Ramos (cell line): ENCODE measurements at regions not wholly inside any gene's neighbourhood (a gene's known extent, or its start where the extent isn't known, plus 50 kb on each side); places are given as distances from the start of the nearest gene placed in this dataset.
"Not testable (repeated sequence)": the region's sequence is repeated elsewhere in the genome, so short reads cannot be mapped to it uniquely, and the experiment has no call there.

Experiments used
- in situ Hi-C: fragments of 300-500 bp; cut with MboI; formaldehyde crosslinking; loops from one replicate; pipeline ENCODE4 v1.14.3; 2022; ENCODE audit warnings: low sequenced_read_pairs; ENCODE audit not compliant: unreplicated experiment

- in situ Hi-C loops, result no loop called here
These were observed 82.1 kb upstream of the CYRIA start for GRCh38 chr2:16747689-16748088.

GRCh38 chr2:16747257-16747656 lies 81.6 kb upstream of the CYRIA start:
- in situ Hi-C loops, result no loop called here

DNA sequence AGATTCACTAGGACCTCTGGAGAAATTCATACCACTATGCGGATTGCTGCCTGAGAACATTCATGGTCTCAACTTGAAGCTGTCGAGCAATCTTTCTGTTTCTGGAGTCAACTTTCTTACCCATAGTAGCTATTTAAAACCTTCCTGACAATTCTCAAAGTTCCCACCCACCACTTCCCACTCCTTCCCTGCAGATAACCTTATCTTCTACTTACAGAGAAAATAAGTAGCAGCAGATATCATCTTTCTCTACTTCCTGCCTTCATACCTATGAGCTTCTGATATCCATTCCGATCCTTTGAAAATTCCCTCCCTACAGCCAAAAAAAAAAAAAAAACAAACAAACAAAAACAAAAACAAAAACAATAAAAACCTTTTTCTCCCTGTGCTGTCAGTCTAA lies 81.2 kb upstream of the CYRIA start:
- in situ Hi-C loops, result no loop called here

- in situ Hi-C loops, result no loop called here
These were observed 80.7 kb upstream of the CYRIA start for GRCh38 chr2:16746329-16746728.

GRCh38 chr2:16745466-16745865 lies 79.8 kb upstream of the CYRIA start:
- in situ Hi-C loops, result no loop called here

DNA sequence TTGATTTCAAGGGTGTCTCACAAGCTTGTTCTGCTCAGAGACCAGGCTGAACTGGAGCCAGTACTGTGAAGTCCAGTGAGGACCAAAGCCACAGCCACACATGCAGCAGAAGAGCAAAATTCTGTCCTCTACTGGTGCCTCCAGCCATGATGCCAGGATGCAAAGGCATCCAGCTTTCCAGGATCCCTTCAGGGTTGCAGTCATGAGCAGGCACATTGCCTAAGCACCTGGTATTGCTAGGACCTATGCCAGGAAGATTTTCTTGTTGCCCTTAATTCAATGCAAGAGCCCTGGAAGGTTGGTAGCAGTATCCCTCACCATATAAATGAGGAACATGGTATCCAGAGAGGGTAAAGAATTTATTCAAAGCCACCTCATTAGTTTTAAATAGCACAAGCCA lies 78.9 kb upstream of the CYRIA start:
- in situ Hi-C loops, result no loop called here

DNA sequence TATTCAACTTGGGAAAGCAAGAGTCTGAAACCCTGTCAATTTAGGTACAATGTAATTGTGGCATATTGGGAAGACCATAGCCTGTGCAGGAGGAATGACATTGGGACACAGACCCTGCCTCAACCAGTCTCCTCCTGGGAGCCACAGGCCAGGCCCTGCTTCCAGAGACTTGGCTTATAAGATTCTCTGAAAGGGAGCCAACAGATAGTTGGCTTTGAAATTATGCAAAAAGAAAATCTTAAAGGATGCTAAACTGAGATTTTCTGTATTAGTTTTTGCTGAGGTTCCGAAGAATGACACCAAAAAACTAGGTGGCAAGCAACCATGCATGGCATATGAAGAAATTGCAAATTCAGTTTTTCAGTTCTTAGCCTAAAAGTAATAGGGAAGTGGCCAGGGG lies 76.4 kb upstream of the CYRIA start:
- in situ Hi-C loops, result no loop called here

- in situ Hi-C loops, result no loop called here
These were observed 75.9 kb upstream of the CYRIA start for GRCh38 chr2:16741498-16741897.

- in situ Hi-C loops, result no loop called here
These were observed 74.3 kb upstream of the CYRIA start for GRCh38 chr2:16739778-16740581.

- in situ Hi-C loops, result no loop called here
These were observed 73.0 kb upstream of the CYRIA start for GRCh38 chr2:16738361-16739225.

DNA sequence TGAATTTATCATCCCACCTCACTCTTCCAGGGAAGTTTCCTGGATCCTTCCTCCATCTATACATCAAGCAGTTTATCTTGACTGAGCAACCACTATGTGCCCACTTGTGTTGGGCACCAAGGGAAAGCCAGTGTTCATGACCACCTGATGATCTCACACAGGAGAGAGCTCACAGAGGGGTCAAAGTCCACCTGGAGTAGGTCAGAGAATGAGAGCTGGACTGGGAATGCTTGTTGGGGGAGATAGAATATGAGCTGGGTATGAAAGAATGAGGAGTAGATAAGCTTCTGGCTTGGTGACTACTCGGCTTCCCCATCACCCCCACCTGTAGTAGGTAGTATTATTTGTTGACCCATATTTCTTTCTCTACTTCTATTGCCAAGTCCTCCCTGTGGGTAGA lies 72.2 kb upstream of the CYRIA start:
- in situ Hi-C loops, result no loop called here

DNA sequence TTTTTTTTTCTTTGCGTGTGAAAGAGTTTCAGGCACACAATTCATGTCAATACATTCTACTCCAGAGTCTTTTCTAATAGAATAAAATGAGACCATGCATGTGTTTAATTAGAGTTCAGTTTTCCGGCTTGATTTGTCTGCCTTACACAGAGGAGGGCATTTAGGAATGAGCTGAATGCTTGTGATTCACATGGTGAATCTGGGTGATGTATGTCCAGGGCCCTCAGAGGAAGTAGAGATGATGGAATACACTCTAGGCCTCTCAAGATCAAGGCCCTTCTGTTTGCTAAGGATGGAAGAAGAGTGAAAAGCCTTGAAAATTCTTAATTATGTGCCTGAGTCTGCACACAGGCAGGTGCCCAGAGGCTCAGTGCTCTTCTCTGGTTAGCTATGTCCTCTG lies 71.0 kb upstream of the CYRIA start:
- in situ Hi-C loops, result no loop called here

DNA sequence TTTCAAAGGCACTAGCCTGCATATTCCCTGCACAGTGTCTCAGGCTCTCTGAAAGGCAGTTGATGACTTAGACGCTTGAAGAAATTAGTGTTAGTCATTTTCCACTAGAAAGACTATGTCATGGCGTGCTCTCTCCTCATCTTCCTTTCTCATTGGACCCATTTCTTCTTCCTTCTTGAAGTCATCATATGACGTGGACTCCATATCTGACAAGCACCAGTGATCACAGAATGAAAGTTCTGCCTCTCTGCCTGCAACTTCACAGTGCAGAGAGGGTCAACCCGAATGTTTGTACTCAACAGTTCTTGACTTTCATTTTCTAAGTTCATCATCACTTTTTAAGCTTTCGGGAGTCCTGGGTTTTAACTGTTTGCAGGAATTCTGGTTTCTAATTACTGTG lies 63.7 kb upstream of the CYRIA start:
- in situ Hi-C loops, result no loop called here

DNA sequence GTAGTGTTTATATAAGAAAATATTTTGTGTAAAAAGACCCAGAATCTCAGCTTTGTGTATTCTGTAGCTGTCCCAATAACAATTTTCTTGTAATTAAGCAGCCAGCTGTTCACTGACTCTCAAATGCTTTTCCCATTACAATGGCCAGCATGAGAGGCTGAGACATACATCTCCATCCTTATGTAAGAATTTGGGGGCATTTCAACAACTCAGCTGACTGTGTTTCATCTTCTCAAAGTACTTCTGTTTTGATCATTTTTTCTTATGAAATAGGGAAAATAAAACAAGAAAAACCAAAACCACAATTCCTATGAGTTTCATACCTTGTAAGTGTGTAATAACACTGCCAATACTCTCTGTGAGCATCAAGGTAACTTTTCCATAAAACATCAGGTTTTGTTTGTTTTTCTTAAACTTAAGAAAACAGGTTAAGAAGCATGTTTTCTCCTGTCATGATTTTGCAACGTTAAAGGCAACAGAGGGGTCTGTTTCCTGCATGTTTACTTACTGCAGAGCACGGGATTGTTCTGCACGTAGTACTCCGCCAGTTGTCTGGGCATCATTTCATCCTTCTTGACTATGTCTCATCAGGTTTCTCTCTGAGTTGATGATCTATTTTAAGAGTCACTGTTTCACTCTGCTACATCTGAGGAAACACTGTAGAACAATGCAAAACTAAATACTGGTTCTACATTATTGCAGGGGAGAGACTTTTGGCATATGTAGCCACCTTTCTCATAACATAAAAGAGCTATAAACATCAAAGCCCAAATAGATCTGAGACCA lies 62.9 kb upstream of the CYRIA start:
- in situ Hi-C loops, result no loop called here

- in situ Hi-C loops, result not testable (repeated sequence)
These were observed 62.2 kb upstream of the CYRIA start for GRCh38 chr2:16727849-16728248.

GRCh38 chr2:16727256-16727655 lies 61.6 kb upstream of the CYRIA start:
- in situ Hi-C loops, result no loop called here

- in situ Hi-C loops, result no loop called here
These were observed 60.9 kb upstream of the CYRIA start for GRCh38 chr2:16726577-16726976.

- in situ Hi-C loops, result no loop called here
These were observed 60.5 kb upstream of the CYRIA start for GRCh38 chr2:16726147-16726546.

- in situ Hi-C loops, result no loop called here
These were observed 59.9 kb upstream of the CYRIA start for GRCh38 chr2:16725549-16725948.

- in situ Hi-C loops, result no loop called here
These were observed 57.0 kb upstream of the CYRIA start for GRCh38 chr2:16722677-16723076.

DNA sequence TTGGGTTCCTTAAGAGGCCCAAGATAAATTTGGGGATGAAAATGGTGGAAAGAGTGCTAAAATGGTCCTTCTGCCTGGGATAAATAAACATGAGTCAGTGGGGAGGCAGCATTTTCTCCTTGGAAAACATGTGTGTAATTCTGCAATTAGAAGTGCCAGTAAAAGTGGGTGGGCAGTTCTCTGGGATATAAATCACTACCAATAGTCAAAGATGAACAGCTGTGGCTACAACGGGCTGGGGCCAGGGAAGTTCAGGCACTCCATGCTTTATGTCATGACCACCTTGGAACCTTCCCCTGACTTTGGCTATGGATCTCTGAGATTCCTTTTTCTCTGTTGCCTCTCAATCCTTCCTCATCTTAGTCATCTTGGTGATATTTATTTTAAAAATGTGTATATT lies 56.5 kb upstream of the CYRIA start:
- in situ Hi-C loops, result no loop called here
